CD4-positive, alpha-beta T cell (primary cell): ENCODE measurements at regions not wholly inside any gene's neighbourhood (a gene's known extent, or its start where the extent isn't known, plus 50 kb on each side); places are given as distances from the start of the nearest gene placed in this dataset.
"Not testable (repeated sequence)": the region's sequence is repeated elsewhere in the genome, so short reads cannot be mapped to it uniquely, and the experiment has no call there.

Experiments used
- ATAC-seq: fragments of 200-7000 bp; cut with Tn5 transposase; one replicate; pipeline ENCODE4 v1.10.0; 2022; ENCODE audit warnings: mild to moderate bottlenecking; ENCODE audit not compliant: poor library complexity
- CTCF ChIA-PET: fragments of 350-600 bp; sonication (Branson Sonifier 250); formaldehyde crosslinking; loops from one replicate; lab custom pipeline; 2021; ENCODE audit warnings: antibody characterized with exemption, inconsistent platforms; lab: Charles Lee
- POLR2A ChIA-PET: fragments of 350-600 bp; sonication (Branson Sonifier 250); formaldehyde crosslinking; loops from one replicate; lab custom pipeline; 2021; ENCODE audit warnings: antibody characterized with exemption, inconsistent platforms; lab: Charles Lee
- DNase-seq, 14 experiments: peaks; one replicate each; pipeline ENCODE4 v3.0.0-alpha.2; 2013 to 2020; ENCODE audit warnings: mixed read lengths in 2 of 14
- H3K27ac ChIP-seq, 2 donors: one replicate each; pipeline versions ENCODE4 v1.5.1 to v1.7.0; 2013; ENCODE audit warnings: low read length in 2 of 2, low read depth in 1 of 2, mild to moderate bottlenecking in 1 of 2
- H3K27me3 ChIP-seq, 2 experiments: 1 replicate in 1 of 2; 2 replicates in 1 of 2; pipeline versions ENCODE4 v1.6.1 to v1.7.0; 2013; ENCODE audit warnings: low read length in 2 of 2, control low read depth in 1 of 2, mild to moderate bottlenecking in 1 of 2, moderate library complexity in 1 of 2; ENCODE audit not compliant: insufficient read depth in 2 of 2, control insufficient read depth in 1 of 2
- H3K36me3 ChIP-seq: one replicate; pipeline ENCODE4 v1.6.1; 2013; ENCODE audit warnings: low read length, control low read depth; ENCODE audit not compliant: insufficient read depth
- H3K4me1 ChIP-seq: one replicate; pipeline ENCODE4 v1.6.1; 2013; ENCODE audit warnings: low read length, control low read depth; ENCODE audit not compliant: insufficient read depth
- H3K4me3 ChIP-seq: one replicate; pipeline ENCODE4 v1.5.1; 2013; ENCODE audit warnings: mild to moderate bottlenecking, low read length, moderate library complexity
- H3K9me3 ChIP-seq, 2 experiments: 1 replicate in 1 of 2; 2 replicates in 1 of 2; pipeline versions ENCODE4 v1.6.1 to v1.7.0; 2013; ENCODE audit warnings: low read length in 2 of 2, mild to moderate bottlenecking in 2 of 2, control low read depth in 1 of 2, moderate library complexity in 1 of 2; ENCODE audit not compliant: control insufficient read depth in 1 of 2, insufficient read depth in 1 of 2
- H3K27ac Mint-ChIP-seq: one replicate; pipeline ENCODE4 v1.8.0; 2020; ENCODE audit warnings: mixed read lengths
- H3K27me3 Mint-ChIP-seq: one replicate; pipeline ENCODE4 v1.8.0; 2021; ENCODE audit warnings: mixed read lengths
- H3K36me3 Mint-ChIP-seq: one replicate; pipeline ENCODE4 v1.8.0; 2021; ENCODE audit warnings: low read depth, mixed read lengths
- H3K4me1 Mint-ChIP-seq: one replicate; pipeline ENCODE4 v1.8.0; 2021; ENCODE audit warnings: low read depth, mixed read lengths
- H3K4me3 Mint-ChIP-seq: one replicate; pipeline ENCODE4 v1.8.0; 2020; ENCODE audit warnings: mild to moderate bottlenecking, mixed read lengths
- H3K9me3 Mint-ChIP-seq: one replicate; pipeline ENCODE4 v1.8.0; 2020; ENCODE audit warnings: mixed read lengths
- intact Hi-C, 2 experiments: fragments of 100-400 bp; cut with DNase I in 1 of 2; cut with micrococcal nuclease in 1 of 2; formaldehyde crosslinking; loops; one replicate each; pipeline versions ENCODE4 v1.15.1 to v1.9.0; 2023 to 2025; cut with DNase I, micrococcal nuclease

- H3K4me3 ChIP-seq, H3K4me1 ChIP-seq, H3K27me3 Mint-ChIP-seq, H3K9me3 Mint-ChIP-seq, H3K27ac ChIP-seq, H3K27ac Mint-ChIP-seq, intact Hi-C loops, H3K4me3 Mint-ChIP-seq, POLR2A ChIA-PET, DNase-seq, CTCF ChIA-PET, ATAC-seq, H3K27me3 ChIP-seq, H3K36me3 ChIP-seq, H3K9me3 ChIP-seq: not testable (repeated sequence)
- H3K36me3 Mint-ChIP-seq: peaks cover 15% of the 10 kb centered on the region
- H3K4me1 Mint-ChIP-seq: peaks cover 19% of the 10 kb centered on the region
These were observed 64.8 kb downstream of the B4GALT7 start for GRCh38 chr5:177664737-177665136.

DNA sequence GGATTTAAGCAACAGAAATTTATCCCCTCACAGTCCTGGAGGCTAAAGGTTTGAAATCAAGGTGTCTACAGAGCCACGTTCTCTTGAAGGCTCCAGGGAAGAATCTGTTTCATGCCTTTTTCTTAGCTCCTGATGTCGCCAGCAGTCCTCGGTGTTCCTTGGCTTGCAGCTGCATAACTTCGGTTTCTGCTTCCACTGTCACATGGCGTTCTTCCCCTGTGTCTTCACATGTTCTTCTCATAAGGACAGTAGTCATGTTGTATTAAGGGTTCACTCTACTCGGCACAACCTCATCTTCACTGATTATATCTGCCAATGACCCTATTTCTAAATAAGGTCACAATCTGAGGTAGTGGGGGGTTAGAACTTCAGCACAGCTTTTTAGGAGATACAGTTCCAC is 65.2 kb downstream of the B4GALT7 start:
- peaks cover 18% of the 10 kb centered on the region for H3K4me1 Mint-ChIP-seq
- CTCF ChIA-PET: interaction anchor here (0.7 kb wide), 1 partner anchor 1995 kb away, joined by 3 read pairs; no protein-coding TSS in a partner anchor
- intact Hi-C loops: not testable (repeated sequence)

GRCh38 chr5:177665960-177666359 is 66.0 kb downstream of the B4GALT7 start:
- H3K4me3 Mint-ChIP-seq, ATAC-seq, H3K4me3 ChIP-seq, H3K27ac Mint-ChIP-seq, H3K36me3 ChIP-seq, DNase-seq, H3K9me3 Mint-ChIP-seq, H3K27me3 Mint-ChIP-seq, H3K27me3 ChIP-seq, H3K4me1 ChIP-seq, H3K27ac ChIP-seq, POLR2A ChIA-PET, intact Hi-C loops, H3K9me3 ChIP-seq: not testable (repeated sequence)
- Mint-ChIP-seq H3K4me1 (peaks cover 18% of the 10 kb centered on the region), H3K36me3 (peaks cover 11% of the 10 kb centered on the region)
- CTCF ChIA-PET: interaction anchor here (0.7 kb wide), 1 partner anchor 1995 kb away, joined by 3 read pairs; no protein-coding TSS in a partner anchor

More for the DNA sequence above, 65.2 kb downstream of the B4GALT7 start:
- H3K27me3 ChIP-seq, H3K4me1 ChIP-seq, POLR2A ChIA-PET, H3K4me3 ChIP-seq, H3K4me3 Mint-ChIP-seq, H3K27ac Mint-ChIP-seq, DNase-seq, H3K27ac ChIP-seq, H3K36me3 ChIP-seq, H3K27me3 Mint-ChIP-seq, ATAC-seq, H3K9me3 Mint-ChIP-seq, H3K9me3 ChIP-seq: not testable (repeated sequence)
- H3K36me3 Mint-ChIP-seq: peaks cover 11% of the 10 kb centered on the region

- peak; percentile 21 for ATAC-seq
- H3K27ac ChIP-seq, POLR2A ChIA-PET: not testable (repeated sequence)
These were observed 71.3 kb downstream of the B4GALT7 start for GRCh38 chr5:177671035-177671754.

GRCh38 chr5:177671755-177672690 is 72.1 kb downstream of the B4GALT7 start:
- H3K4me3 ChIP-seq: not testable (repeated sequence)
- peak overlapping the region; percentile 20 for H3K4me3 Mint-ChIP-seq

More at GRCh38 chr5:177671035-177671754, 71.3 kb downstream of the B4GALT7 start:
- intact Hi-C loops, H3K36me3 Mint-ChIP-seq, H3K27me3 Mint-ChIP-seq, H3K27me3 ChIP-seq, H3K9me3 ChIP-seq, H3K27ac Mint-ChIP-seq, H3K4me3 Mint-ChIP-seq, H3K36me3 ChIP-seq, DNase-seq, CTCF ChIA-PET, H3K9me3 Mint-ChIP-seq, H3K4me1 ChIP-seq: not testable (repeated sequence)
- H3K4me1 Mint-ChIP-seq: peaks cover 10% of the 10 kb centered on the region
- H3K4me3 ChIP-seq: peak overlapping the region; percentile 30

More at GRCh38 chr5:177671755-177672690, 72.1 kb downstream of the B4GALT7 start:
- H3K36me3 Mint-ChIP-seq, H3K4me1 Mint-ChIP-seq, H3K9me3 ChIP-seq, H3K36me3 ChIP-seq, H3K4me1 ChIP-seq, H3K27ac Mint-ChIP-seq, CTCF ChIA-PET, H3K9me3 Mint-ChIP-seq, intact Hi-C loops, POLR2A ChIA-PET, H3K27me3 Mint-ChIP-seq, H3K27me3 ChIP-seq, H3K27ac ChIP-seq: not testable (repeated sequence)
- peak; percentile 78 for ATAC-seq
- peak; percentile 53 to 87 (median 71) for DNase-seq
